Upper lobe of left lung (tissue), 4 donors: ENCODE measurements at regions not wholly inside any gene's neighbourhood (a gene's known extent, or its start where the extent isn't known, plus 50 kb on each side); places are given as distances from the start of the nearest gene placed in this dataset.

Experiments
- EP300 ChIP-seq, 4 donors: sonication (generic); formaldehyde crosslinking; IDR thresholded peaks; one replicate each; pipeline ENCODE4 v1.5.1; 2017; ENCODE audit warnings: antibody characterized with exemption in 4 of 4, control low read depth in 2 of 4
- TF ChIP-seq, protein P1 (sequence below), 6 experiments: fragments of 450-650 bp in 4 of 6; fragments of 200-600 bp in 2 of 6; sonication (generic) in 2 of 6; IDR thresholded peaks; one replicate each; pipeline ENCODE4 v1.5.1; 2016 to 2019; ENCODE audit warnings: antibody characterized with exemption in 6 of 6

DNA sequence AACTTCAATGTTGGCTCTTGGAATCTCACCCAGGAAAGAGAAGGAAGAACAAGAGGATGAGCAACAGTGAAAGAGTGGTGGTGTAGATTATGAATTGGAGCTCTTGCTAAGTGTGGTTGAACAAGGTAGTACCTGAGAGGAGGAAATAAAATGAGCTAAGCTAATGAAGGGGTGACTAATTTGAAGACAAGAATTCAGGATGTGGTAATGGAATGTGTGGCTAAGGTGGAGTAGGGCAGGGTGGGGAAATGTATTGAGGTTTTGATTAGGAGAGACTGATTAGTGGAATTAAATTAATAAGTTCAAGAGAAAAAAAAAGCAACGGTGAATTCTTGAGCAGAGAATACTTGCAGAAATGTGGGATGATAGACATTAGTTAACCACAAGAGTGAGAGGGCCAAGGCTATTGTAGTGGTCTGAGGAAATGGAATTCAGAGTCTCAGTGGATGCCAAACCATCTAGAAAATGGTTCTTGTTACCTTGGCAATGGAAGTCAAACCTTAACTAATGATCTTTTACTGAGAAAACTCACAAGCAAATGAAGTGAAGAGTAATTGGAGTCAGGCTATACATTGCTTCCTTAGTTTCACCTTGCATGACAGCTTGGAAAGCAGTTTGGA, 648.3 kb upstream of the ZNF608 start:
- no peak for TF ChIP-seq EP300 (IDR thresholded peaks at IDR 0.05)
- TF ChIP-seq, protein P1, sequence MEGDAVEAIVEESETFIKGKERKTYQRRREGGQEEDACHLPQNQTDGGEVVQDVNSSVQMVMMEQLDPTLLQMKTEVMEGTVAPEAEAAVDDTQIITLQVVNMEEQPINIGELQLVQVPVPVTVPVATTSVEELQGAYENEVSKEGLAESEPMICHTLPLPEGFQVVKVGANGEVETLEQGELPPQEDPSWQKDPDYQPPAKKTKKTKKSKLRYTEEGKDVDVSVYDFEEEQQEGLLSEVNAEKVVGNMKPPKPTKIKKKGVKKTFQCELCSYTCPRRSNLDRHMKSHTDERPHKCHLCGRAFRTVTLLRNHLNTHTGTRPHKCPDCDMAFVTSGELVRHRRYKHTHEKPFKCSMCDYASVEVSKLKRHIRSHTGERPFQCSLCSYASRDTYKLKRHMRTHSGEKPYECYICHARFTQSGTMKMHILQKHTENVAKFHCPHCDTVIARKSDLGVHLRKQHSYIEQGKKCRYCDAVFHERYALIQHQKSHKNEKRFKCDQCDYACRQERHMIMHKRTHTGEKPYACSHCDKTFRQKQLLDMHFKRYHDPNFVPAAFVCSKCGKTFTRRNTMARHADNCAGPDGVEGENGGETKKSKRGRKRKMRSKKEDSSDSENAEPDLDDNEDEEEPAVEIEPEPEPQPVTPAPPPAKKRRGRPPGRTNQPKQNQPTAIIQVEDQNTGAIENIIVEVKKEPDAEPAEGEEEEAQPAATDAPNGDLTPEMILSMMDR (IDR thresholded peaks at IDR 0.05), result no peak
